ENCODE measurements at regions not wholly inside any gene's neighbourhood (a gene's known extent, or its start where the extent isn't known, plus 50 kb on each side); places are given as distances from the start of the nearest gene placed in this dataset.

- no peak overlapping the region for H3K27ac ChIP-seq
These were observed 125.0 kb downstream of the GMNC start for GRCh38 chr3:190737446-190737845.

GRCh38 chr3:190734490-190734889, 128.0 kb downstream of the GMNC start:
- no peak overlapping the region for H3K27ac ChIP-seq
- TF ChIP-seq, protein P1, sequence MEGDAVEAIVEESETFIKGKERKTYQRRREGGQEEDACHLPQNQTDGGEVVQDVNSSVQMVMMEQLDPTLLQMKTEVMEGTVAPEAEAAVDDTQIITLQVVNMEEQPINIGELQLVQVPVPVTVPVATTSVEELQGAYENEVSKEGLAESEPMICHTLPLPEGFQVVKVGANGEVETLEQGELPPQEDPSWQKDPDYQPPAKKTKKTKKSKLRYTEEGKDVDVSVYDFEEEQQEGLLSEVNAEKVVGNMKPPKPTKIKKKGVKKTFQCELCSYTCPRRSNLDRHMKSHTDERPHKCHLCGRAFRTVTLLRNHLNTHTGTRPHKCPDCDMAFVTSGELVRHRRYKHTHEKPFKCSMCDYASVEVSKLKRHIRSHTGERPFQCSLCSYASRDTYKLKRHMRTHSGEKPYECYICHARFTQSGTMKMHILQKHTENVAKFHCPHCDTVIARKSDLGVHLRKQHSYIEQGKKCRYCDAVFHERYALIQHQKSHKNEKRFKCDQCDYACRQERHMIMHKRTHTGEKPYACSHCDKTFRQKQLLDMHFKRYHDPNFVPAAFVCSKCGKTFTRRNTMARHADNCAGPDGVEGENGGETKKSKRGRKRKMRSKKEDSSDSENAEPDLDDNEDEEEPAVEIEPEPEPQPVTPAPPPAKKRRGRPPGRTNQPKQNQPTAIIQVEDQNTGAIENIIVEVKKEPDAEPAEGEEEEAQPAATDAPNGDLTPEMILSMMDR (IDR thresholded peaks at IDR 0.05), result no peak
- no peak overlapping the region for H3K4me3 ChIP-seq
- no peaks in the 10 kb centered on the region for H3K36me3 ChIP-seq
- H3K9me3 ChIP-seq, result no peaks in the 10 kb centered on the region
- H3K4me1 ChIP-seq, result no peaks in the 10 kb centered on the region
- no peaks in the 10 kb centered on the region for H3K27me3 ChIP-seq
- no peak for DNase-seq (ENCODE audit: low spot score)

More at GRCh38 chr3:190737446-190737845, 125.0 kb downstream of the GMNC start:
- Histone ChIP-seq H3K36me3 (no peaks in the 10 kb centered on the region), H3K4me1 (no peaks in the 10 kb centered on the region), H3K4me3 (no peak overlapping the region), H3K9me3 (no peaks in the 10 kb centered on the region), H3K27me3 (no peaks in the 10 kb centered on the region)
- DNase-seq (ENCODE audit: low spot score), result no peak
- TF ChIP-seq, protein P1 (IDR thresholded peaks at IDR 0.05), result no peak

GRCh38 chr3:190733591-190734146, 128.8 kb downstream of the GMNC start:
- Histone ChIP-seq H3K36me3 (no peaks in the 10 kb centered on the region), H3K27ac (no peak overlapping the region), H3K27me3 (no peaks in the 10 kb centered on the region), H3K4me1 (no peaks in the 10 kb centered on the region), H3K4me3 (no peak overlapping the region), H3K9me3 (no peaks in the 10 kb centered on the region)
- DNase-seq (ENCODE audit: low spot score), result no peak
- TF ChIP-seq, protein P1 (IDR thresholded peaks at IDR 0.05), result no peak

GRCh38 chr3:190731596-190731995, 130.9 kb downstream of the GMNC start:
- Histone ChIP-seq H3K4me3 (no peak overlapping the region), H3K36me3 (no peaks in the 10 kb centered on the region), H3K4me1 (no peaks in the 10 kb centered on the region), H3K9me3 (no peaks in the 10 kb centered on the region), H3K27me3 (no peaks in the 10 kb centered on the region), H3K27ac (no peak overlapping the region)
- no peak for DNase-seq (ENCODE audit: low spot score)
- TF ChIP-seq, protein P1 (IDR thresholded peaks at IDR 0.05), result no peak

- TF ChIP-seq, protein P1 (IDR thresholded peaks at IDR 0.05), result no peak
- no peak overlapping the region for H3K4me3 ChIP-seq
- no peak for DNase-seq (ENCODE audit: low spot score)
- H3K27me3 ChIP-seq, result no peaks in the 10 kb centered on the region
- H3K27ac ChIP-seq, result no peak overlapping the region
- H3K4me1 ChIP-seq, result no peaks in the 10 kb centered on the region
- no peaks in the 10 kb centered on the region for H3K9me3 ChIP-seq
- H3K36me3 ChIP-seq, result no peaks in the 10 kb centered on the region
These were observed 133.8 kb downstream of the GMNC start for GRCh38 chr3:190728574-190729246.

All from right atrium auricular region (tissue), 2 donors.